CD4-positive, alpha-beta T cell treated with Interleukin-10 for 1 hour (primary cell): ENCODE measurements at regions not wholly inside any gene's neighbourhood (a gene's known extent, or its start where the extent isn't known, plus 50 kb on each side); places are given as distances from the start of the nearest gene placed in this dataset.
"Not testable (repeated sequence)": the region's sequence is repeated elsewhere in the genome, so short reads cannot be mapped to it uniquely, and the experiment has no call there.

Source experiments
- DNase-seq: peaks from one replicate; pipeline ENCODE4 v3.0.0-alpha.2; 2020

DNA sequence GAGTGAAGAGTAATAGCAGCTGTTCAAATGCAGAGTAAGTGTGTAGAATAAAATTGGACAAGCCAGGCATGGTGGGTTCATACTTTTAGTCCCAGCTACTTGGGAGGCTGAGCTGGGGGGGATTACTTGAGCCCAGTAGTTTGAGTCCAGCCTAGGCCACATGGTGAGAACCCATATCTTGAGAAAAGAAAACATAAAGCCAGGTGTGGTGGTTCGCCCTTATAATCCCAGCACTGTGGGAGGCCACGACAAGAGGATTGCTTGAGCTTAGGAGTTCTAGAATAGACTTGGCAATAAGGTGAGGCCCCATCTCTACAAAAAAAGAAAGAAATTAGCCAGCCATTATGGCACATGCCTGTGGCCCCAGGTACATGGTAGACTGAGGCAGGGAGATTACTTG is 1241.1 kb downstream of the UQCRFS1 start:
- no peak for DNase-seq

DNA sequence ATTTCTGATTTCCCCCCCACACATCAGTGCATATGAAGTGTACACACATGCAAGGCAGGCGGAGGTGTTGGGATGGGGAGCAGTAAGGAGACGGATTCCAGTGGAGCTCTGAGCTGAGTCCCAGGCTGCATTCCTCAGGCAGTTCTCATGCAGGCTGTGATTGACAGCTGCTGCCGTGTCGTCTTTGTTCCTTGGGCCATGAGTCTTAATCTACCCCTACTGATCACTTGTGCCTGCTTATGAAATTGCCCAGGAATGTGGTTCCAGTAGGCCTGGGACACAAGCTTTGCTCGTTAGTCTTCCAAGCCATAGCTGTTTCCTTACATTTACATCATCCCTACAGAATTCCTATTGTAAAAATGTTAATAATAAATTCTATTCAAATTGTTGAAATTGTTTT is 1241.9 kb downstream of the UQCRFS1 start:
- no peak for DNase-seq

DNA sequence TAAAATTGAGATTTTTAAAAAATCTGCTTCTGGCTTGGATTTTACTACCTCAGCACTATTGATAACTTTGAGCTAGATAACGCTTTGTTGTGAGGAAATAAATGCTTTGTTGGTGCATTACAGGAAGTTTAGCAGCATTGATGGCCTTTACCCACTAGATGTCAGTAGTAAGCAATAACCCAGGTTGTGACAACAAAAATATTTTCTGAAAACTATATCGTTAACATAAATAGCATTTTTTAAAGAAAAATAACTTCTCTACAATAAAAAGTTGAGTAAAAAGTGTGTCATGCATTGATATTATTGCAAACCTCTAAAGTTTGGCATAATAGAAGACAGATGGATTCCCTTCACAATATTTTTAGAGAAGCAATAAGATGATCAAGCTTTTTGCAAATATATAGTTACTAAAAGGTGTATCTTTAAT is 1246.5 kb downstream of the UQCRFS1 start:
- peak; percentile 9 for DNase-seq

DNA sequence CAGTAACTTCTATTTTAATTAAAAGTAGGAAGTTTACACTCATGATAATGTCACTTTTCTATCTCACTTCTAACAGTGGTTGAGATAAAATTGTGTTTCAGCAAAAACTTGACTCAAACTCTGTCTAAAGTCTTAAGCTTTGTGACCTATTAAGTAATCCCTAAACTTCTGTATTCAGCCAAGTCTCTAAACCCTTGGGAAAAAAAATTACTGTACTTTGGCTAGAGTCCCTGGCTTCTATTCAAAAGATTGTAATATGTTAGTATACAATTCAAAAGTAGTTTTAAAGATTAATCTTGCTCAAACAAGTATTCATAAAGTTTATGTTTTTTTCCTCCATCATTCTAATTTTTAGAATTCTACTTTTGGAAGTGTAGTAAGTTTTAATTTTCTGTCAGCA is 1248.8 kb downstream of the UQCRFS1 start:
- DNase-seq = no peak

DNA sequence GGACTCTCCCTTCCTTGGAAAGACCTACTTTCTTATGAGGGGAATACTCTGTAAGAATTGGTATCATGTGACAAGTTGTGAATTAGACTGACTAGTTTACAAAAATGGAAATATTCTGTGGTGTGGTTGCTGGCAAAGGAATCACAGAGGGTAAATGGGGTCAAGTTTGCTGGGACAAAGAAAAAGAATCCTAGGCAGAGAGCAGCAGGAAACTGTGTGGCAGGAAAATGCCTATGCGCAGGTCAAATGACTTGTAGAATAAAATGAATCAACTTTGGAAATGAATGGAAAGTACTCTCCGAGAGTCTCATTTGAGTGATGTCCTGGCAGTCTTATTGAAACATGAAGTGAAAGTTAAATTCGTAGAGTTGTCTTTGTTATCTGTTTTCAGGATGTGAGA is 1250.7 kb downstream of the UQCRFS1 start:
- no peak for DNase-seq

DNA sequence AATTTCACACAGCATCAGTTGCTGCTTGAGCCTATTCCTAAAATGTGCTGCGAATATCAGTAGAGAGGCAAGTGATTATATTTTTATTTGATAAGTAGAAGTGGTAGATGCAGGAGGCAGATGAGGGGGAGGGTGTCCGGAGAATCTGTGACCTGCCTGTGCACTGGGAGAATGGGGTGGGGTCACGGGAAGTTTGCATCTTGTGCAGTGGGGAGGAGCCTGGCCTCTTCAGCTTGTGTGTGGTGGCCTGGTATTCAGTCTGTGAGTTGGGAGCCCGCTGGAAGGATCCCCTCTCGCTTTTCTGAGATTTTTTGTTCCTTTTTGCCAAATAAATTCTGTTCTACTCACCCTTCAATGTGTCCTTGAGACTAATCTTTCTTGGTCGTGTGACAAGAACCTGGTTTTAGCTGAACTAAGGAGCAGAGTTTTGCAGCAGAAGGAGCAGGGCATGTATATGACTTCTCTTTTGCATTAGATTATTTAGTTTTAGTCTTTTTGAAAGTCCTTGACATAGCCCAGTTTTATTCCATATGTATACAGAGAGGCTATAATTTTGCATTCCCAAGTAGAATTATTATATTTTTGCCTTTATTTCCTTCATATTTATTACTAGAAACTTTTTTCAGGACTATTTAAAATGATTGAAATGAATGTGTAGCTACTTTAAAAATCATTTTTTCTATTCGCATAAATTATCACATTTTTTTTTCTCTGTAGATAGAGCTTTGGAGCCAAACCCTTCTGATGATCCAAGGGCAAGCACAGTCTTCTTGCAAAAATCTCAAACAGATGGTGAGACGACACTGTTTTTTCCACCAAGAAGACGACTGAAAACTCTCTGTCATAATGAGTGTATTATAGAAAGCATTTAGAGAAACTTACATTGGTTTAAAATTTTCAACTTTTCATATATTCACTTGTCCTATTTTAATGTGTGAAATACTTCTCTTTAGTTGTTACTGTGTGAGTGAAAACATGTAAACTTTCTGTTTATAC is 1257.2 kb downstream of the UQCRFS1 start:
- no peak for DNase-seq

DNA sequence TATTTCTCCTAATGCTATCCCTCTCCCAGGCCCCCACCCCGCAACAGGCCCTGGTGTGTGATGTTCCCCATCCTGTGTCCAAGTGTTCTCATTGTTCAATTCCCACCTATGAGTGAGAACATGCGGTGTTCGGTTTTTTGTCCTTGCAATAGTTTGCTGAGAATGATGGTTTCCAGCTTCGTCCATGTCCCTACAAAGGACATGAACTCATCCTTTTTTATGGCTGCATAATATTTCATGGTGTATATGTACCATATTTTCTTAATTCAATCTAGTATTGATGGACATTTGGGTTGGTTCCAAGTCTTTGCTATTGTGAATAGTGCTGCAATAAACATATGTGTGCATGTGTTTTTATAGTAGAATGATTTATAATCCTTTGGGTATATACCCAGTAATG is 1270.3 kb downstream of the UQCRFS1 start:
- not testable (repeated sequence) for DNase-seq

DNA sequence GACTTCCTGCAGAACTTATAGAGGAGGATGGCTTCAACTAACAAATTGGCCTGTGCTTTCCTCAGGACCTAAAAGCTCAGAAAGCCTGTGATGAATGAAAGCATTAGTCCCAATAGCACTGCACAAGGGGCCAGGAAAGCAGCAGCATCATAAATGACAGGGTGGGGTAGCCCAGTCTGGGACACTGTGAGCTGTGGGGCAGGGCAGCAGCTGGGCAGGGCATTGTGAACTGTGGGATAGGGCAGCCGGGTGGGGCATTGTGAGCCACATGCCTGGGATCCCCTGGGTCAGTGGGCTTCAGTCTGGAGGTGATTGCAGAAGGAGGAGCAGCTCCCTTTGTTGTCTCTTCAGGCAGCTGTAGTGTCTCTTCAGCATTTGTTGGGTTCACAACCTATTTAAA is 1276.8 kb downstream of the UQCRFS1 start:
- no peak for DNase-seq

DNA sequence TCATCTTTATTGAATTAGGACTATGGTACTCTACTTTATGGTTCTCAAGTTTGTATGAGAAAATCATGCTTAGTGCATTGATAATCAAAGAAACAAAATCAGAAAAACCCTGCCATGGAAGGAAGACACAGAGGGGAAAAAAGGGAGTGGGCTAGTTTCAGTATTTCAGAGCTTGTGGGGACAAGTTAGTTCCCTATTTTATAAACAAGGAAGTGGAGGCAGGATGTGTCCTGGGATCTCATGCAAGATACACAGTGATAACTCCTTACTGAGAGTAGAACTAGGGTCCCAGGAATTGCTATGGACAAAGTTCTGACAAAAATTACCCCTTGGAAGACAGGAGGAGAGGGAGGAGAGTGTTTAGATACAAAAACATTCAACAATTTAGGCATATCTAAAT is 1277.3 kb downstream of the UQCRFS1 start:
- no peak for DNase-seq

DNA sequence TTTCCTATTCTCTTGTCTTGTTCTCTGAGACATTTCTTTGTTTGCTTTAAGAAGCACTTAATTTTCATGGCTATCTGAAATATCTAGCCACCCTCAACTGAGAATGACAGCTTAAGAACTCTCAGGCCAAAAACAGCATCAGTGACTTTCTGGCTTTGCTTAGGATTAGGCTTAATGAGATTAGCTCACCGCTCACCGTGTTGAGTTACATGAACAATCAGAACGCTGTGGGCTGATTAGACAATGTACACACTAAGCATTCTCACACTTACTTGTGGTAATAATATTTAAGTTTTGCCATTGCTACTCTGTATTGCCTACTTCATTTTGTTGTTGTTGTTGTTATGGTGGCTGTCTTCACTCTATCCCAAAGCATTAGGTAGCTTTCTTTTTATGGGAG is 1283.6 kb downstream of the UQCRFS1 start:
- no peak for DNase-seq

DNA sequence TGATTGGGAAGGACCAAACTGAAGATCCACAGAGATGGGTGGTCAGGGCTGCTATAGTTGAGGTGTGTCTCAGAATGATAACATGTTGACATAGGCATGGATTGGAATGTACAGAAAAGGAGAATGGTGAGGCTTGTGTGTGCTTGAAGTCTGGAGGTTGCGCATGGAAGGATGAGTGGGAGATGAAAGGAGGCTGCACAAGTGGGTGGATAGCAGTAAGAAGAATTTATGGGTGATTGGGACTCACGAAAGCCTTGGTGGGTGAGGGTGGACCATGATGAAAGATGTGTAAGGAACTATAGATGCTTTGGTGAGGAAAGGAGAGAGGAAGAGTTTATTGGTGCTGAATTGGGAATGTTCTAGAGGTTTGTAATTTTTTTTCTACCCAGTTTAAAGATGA is 1287.7 kb downstream of the UQCRFS1 start:
- DNase-seq = no peak

DNA sequence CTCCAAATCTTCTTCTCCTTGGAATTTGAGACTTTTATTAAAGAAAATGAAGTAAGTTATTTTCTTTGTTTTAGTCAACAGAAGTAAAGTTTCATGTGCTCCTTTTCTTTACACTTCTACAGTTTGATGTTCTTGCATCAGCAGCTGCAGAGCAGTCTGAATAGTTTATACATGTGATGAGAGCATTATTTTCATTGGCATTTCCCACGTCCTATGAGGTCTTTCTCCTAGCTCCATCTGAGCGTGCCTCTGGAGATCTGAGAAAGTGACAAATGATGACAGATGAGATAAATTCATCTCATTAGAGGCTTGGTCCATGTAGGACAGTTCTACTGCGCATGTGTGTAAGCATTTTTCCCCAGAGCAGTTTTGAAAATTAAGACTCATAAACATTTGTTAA is 1290.0 kb downstream of the UQCRFS1 start:
- no peak for DNase-seq

DNA sequence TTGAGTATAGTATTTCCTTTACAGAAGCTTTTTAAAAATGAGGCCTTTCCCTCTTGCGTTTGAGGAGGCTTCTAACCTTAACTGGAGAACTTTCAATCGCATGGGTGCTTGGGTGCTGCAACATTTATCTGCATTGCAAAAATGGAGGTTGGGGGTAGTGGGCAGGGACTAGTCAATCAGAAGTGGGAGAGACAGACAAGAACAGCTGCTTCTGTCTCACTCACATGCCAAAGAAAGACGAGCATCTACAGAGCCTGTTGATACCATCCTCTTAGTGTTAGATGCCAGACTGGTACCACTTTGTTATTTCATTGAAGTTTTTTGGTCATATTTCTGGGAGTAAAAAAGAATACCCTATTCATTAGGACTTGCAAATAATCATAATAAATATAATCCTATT is 1292.2 kb downstream of the UQCRFS1 start:
- no peak for DNase-seq

DNA sequence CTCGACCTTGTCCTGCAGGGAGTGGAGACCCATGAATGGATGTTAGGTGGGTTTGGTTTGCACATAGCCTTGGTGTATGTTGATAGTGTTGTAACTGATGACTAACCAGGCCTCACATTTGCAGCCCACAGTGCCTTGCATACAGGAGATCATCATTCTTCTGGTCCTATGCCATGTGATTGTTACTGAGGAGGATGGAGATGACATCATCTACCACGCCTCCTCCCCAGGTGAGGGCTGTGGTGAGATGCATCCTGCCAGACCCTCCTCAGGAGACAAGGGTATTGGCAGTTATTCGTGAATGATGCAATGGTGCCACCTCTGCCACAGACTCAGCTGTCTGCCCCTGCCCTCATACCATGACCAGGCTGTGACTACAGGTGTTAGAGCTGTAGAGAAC is 1294.1 kb downstream of the UQCRFS1 start:
- DNase-seq = no peak

DNA sequence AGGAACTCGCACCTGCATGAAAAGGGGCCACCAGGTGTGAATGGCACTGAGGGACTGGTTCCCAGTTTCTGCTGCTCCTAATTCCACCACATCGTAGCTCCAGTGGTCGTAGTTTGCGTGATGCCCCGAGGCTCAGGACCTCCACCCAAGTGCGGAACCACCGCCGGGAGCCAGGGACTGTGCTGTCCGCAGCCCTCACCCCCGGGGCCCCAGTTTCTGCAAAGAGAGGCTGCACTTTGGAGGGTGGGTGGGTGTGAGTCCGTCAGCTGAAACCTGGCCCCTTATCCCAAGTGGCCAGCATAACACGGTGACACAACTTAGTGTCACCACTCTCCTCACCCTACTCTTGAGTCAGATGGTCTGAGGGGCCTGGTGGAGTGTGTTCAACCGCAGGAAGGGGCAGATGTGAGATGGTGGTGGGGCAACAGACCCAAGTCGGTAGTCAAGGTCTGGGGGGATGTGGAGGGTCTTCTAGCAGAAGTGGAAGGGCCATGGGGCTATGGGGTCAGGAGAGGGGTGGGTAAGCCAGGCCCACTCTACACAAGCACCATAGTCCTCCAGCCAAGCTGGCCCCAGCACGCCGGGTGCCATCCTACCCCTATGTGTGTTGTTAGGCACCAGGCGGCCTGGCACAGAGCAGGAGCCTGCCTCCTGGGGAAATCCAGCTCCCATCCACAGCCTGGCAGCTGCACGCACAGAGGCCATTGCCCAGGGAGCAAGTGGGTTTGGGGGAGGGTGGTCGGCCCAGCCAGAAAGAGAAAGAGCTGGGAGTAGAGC is 1301.6 kb downstream of the UQCRFS1 start:
- DNase-seq = no peak

DNA sequence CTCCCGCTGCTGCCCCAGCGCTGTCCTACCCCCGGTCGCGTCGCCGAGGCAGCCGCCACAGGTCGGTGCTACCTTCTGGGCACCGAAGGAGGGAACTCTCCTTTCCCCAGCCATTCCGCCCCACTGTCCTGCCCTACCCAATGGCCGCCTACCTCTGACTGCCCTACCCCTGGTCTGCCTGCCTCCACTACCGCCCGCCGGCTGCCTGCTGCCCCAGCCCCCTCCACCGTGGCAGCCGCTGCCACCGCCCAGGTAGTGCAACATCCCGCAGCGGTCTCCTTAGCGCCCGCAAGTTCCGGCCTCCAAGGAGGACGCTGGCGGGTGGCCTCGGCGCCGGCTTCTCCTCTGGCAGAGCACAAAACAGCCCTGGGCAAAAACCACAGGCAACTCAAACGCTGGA is 1303.1 kb downstream of the UQCRFS1 start:
- no peak for DNase-seq

DNA sequence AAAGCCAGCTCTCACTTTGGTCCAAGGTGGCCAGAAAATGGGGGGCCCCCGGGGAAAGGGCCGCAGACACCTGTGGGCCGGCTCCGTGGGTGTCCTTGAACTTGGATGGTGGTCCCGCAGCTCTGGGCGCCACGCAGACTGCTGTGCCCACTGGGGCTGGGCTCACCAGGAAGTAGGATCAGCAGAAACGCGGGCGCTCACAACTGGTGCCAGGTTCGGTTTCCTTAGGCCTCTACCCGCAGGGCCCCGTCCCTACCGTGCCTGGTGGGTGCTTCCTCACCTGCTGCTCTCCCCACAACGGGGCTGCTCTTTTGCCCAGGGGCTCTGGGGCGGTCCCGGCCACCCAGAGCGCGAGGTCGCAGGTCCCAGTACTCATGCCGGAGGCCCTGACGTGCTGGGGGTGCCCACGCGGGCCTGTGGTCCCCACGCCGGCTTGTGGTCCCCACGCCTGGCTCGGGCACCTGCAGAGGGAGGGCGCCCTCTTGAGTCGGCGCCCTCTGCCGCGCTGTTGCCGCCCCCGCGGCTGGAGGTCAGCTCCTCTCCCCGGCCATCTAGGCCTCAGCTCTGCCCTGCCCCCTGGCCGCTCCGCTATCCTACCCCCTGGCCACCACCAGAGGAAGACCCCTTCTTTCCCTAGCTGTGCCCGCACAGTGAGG is 1303.6 kb downstream of the UQCRFS1 start:
- DNase-seq = no peak

DNA sequence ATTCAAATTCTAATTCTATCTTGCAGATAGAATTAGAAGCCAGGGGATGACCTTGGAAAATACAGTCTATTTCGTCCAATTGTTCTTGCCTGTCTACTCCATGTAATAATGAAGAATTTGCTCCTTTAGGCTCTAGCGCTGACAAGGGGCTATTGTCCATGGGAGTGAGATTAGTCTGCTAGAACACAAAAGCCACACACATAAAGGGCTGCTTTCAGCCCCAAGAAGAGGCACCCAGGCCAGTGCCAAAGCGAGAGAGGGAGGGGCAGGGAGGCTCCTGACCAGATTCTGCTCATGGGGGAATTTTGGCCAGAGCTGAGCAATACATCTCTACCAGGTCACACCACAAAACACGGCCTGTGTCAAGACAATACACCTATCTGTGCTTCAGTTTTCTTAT is 1306.9 kb downstream of the UQCRFS1 start:
- DNase-seq = no peak

DNA sequence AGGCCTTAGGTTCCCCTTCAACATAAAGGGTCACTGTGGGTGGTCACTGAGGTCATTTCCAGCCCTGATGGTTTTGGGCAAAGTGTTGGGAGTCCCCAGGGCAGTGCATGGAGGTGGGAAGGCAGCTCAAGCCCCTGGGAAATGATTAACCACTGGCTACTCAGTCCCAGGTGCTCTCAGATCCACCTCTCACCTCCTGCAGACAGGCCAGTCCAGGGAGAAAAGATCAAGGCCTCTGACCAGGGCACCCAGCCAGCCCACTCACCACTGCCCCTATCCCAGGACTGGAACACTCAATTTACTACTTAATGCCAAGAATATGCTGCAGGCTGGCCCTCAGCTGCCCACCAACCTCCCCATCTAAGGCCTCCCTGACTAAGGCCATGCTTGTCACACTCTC is 1307.9 kb downstream of the UQCRFS1 start:
- no peak for DNase-seq

DNA sequence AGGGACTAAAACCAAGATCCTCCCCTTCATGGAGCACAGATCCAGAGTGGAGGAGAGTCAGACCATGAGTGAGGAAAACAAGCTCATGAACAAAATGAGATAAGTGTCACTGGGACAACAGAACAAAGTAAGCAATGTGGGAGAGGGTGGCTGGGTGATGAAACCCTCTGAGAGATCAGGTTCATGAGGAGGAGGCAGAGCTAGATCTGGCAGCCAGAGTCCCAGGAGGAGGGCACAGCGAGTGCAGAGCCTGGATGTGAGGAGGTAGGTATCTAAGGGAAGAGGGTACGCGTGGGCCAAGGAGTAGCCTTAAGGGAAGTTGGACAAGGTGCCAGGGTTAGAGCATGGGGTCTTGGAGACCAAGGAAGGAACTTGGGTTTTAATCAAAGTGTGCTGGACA is 1311.9 kb downstream of the UQCRFS1 start:
- no peak for DNase-seq

DNA sequence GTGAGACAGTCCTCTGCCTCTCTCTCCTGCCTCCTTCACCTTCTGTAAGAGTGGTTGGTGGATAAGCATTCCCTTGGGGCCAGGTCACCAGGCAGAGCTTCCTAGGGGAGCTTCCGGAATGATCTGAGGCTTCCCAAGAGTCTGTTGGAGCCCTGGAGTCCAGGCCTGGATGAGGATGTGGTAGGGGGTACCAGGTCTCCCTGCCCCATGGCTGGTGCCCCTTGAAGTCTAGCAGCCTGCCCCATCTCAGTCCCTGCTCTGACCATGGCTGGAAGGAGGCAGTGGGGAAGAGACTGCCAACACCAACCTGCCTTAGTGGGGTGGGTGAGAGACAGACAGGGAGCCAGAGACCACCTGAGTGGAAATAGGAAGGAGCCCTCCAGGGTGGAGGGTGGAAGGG is 1316.9 kb downstream of the UQCRFS1 start:
- no peak for DNase-seq

DNA sequence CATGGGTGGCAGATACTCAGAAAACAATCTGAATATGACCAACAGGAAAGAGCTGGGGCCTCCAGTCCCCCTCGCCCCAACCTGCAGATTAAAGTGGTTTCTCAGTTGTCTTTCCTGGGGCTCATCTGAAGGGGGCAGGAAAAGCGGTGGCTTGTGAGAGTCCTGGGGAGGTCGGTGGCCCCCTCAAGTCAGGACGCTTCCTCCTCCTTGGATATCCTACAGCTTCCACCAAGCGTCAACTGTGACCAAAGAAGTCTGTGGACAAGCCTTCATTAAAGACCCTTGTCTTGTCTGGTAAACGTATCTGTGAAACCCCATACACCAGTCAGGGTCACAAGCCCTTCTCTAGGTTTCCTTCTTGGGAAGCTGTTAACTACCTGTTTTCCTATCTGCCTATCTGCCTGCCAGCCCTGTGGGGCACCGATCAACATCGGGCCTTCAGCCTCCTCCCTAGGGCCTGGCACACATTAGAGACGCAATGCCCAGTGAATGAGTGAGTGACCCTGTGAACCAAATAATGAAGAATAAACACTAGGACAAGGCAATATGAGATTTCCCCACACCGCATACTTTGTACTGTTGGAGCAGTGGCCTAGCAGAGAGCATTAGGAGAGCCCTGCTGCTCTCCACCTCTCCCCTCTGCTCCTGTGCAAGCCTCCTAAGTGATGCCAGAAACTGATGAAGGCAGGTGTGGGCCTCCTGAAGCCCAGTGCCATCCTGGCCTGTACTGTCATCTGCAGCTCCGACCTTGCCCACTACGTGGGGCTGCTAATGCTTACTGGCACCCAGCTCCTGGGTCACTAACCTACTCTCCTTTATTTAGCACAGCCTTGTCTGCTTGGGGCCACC is 1317.8 kb downstream of the UQCRFS1 start:
- DNase-seq = no peak

DNA sequence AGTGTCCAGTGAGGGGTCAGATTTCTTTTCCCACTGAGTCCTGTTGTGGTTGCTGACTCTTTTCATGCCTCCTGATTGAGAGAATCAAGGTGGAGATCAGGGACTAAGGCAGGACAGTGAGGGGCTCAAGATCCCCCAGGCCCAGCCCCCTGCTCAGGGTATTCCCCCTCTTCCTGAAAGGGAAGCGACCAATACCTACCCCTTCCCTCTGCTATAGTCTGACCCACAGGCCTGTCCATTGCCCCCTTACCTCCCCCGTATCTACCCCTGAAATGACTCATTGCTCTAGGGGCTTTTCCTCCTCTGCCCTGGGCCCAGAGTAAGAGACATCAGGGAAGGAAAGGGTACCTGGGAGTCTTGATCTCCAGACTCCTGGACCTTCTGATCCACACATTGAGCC is 1320.5 kb downstream of the UQCRFS1 start:
- no peak for DNase-seq
